ENCODE measurements at regions not wholly inside any gene's neighbourhood (a gene's known extent, or its start where the extent isn't known, plus 50 kb on each side); places are given as distances from the start of the nearest gene placed in this dataset.
A peak's percentile ranks its signal among the peaks of the same experiment; 100 is the strongest.

DNA sequence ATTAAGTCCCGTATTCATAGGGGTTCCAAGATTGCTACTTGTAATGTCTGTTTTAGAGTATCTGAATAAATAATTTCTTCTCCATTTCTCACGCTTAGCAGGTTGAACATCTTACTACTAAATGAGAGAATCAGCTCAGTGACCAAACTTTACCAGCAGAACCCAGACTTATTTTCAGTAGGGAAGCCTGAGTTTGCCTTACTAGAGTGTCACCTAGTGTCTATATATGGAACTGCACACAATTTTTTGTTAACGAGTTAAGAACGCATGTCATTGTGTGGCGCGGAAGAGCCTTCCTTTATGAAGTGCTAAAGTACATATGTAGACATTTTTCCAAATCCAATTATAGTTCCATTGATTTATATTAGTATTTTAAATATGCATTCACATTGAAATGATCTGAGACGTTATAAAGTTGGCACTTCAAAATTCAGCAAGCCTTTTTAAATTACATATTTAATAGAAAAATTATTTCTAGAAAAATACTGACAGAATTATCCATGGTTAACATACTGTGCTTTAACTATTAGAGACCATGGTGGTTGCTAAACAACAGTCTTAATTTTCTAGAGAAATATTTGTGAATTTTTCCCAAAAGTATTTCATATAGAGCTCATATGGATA is 88.3 kb downstream of the RPS29 start:
- H3K9me3 Mint-ChIP-seq: no peaks in the 10 kb centered on the region

DNA sequence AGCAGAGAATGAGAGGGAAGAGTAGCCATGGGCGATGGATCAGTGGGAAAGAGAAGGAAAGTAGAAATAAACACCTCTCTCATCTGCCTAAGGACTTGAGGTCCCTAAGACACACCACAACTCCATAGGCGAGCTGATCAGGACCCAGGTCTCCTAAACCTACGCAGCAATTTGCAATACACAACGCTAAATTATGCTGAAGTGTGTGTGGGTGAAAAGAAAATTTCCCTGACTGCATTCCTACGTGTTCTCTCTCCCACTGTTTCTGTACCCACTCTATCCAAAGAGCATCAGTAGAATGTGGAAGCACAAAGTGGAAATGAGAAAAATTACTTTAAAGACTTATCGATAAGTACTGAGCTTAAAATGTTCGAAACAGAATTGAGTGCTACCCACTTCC is 88.9 kb downstream of the RPS29 start:
- Histone ChIP-seq H3K27ac (ENCODE audit: low read depth in 1 of 2, low read length in 2 of 2) (no peak overlapping the region), H3K79me2 (ENCODE audit: insufficient read depth, low read length) (no peaks in the 10 kb centered on the region), H3K4me2 (replicated peaks; ENCODE audit: extremely low read depth, low read length, poor library complexity, severe bottlenecking) (no peak overlapping the region), H3K9ac (ENCODE audit: insufficient read depth, low read length, poor library complexity, severe bottlenecking) (no peak overlapping the region), H3K9me3 (replicated peaks in 1 of 2; ENCODE audit: control insufficient read depth in 1 of 2, insufficient read depth in 1 of 2, low read length in 2 of 2) (no peaks in the 10 kb centered on the region), H2AFZ (ENCODE audit: insufficient read depth, low read depth, low read length, poor library complexity, severe bottlenecking) (no peak overlapping the region), H4K20me1 (ENCODE audit: insufficient read depth, low read length) (no peaks in the 10 kb centered on the region), H3K36me3 (replicated peaks in 1 of 2; ENCODE audit: control insufficient read depth in 1 of 2, insufficient read depth in 2 of 2, low read length in 2 of 2) (no peaks in the 10 kb centered on the region), H3K4me3 (replicated peaks in 1 of 3; ENCODE audit: low read depth in 2 of 3, low read length in 3 of 3) (no peak overlapping the region), H3K4me1 (ENCODE audit: control insufficient read depth in 1 of 2, insufficient read depth in 2 of 2, low read length in 2 of 2) (no peaks in the 10 kb centered on the region), H3K27me3 (ENCODE audit: control insufficient read depth in 2 of 2, insufficient read depth in 2 of 2, low read length in 2 of 2) (no peaks in the 10 kb centered on the region)
- Mint-ChIP-seq H3K27me3 (ENCODE audit: low read depth in 3 of 3) (peaks cover 2 to 5% (median 4%) of the 10 kb centered on the region in 3 donors), H3K36me3 (no peaks in the 10 kb centered on the region), H3K9me3 (no peaks in the 10 kb centered on the region), H3K4me3 (no peak overlapping the region), H3K4me1 (peaks cover 5% of the 10 kb centered on the region), H3K27ac (no peak overlapping the region)
- no peak for DNase-seq
- WGBS (ENCODE audit: insufficient coverage): no CpG with 5 or more reads among the region's 7 CpGs
- intact Hi-C loops (cut with micrococcal nuclease): no loop called here
- TF ChIP-seq, protein P1, sequence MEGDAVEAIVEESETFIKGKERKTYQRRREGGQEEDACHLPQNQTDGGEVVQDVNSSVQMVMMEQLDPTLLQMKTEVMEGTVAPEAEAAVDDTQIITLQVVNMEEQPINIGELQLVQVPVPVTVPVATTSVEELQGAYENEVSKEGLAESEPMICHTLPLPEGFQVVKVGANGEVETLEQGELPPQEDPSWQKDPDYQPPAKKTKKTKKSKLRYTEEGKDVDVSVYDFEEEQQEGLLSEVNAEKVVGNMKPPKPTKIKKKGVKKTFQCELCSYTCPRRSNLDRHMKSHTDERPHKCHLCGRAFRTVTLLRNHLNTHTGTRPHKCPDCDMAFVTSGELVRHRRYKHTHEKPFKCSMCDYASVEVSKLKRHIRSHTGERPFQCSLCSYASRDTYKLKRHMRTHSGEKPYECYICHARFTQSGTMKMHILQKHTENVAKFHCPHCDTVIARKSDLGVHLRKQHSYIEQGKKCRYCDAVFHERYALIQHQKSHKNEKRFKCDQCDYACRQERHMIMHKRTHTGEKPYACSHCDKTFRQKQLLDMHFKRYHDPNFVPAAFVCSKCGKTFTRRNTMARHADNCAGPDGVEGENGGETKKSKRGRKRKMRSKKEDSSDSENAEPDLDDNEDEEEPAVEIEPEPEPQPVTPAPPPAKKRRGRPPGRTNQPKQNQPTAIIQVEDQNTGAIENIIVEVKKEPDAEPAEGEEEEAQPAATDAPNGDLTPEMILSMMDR (IDR thresholded peaks at IDR 0.05): no peak

More for the DNA sequence above, 88.3 kb downstream of the RPS29 start:
- Histone ChIP-seq H3K4me3 (replicated peaks in 1 of 3; ENCODE audit: low read depth in 2 of 3, low read length in 3 of 3) (no peak overlapping the region), H3K4me2 (replicated peaks; ENCODE audit: extremely low read depth, low read length, poor library complexity, severe bottlenecking) (no peak overlapping the region), H4K20me1 (ENCODE audit: insufficient read depth, low read length) (no peaks in the 10 kb centered on the region), H3K4me1 (ENCODE audit: control insufficient read depth in 1 of 2, insufficient read depth in 2 of 2, low read length in 2 of 2) (no peaks in the 10 kb centered on the region), H3K27ac (ENCODE audit: low read depth in 1 of 2, low read length in 2 of 2) (no peak overlapping the region), H3K36me3 (replicated peaks in 1 of 2; ENCODE audit: control insufficient read depth in 1 of 2, insufficient read depth in 2 of 2, low read length in 2 of 2) (no peaks in the 10 kb centered on the region), H3K79me2 (ENCODE audit: insufficient read depth, low read length) (no peaks in the 10 kb centered on the region), H3K9me3 (replicated peaks in 1 of 2; ENCODE audit: control insufficient read depth in 1 of 2, insufficient read depth in 1 of 2, low read length in 2 of 2) (no peaks in the 10 kb centered on the region), H3K9ac (ENCODE audit: insufficient read depth, low read length, poor library complexity, severe bottlenecking) (no peak overlapping the region), H3K27me3 (ENCODE audit: control insufficient read depth in 2 of 2, insufficient read depth in 2 of 2, low read length in 2 of 2) (no peaks in the 10 kb centered on the region), H2AFZ (ENCODE audit: insufficient read depth, low read depth, low read length, poor library complexity, severe bottlenecking) (no peak overlapping the region)
- H3K4me3 Mint-ChIP-seq: no peak overlapping the region
- peak; percentile 17 to 49 (median 37) for DNase-seq
- H3K4me1 Mint-ChIP-seq: peaks cover 5% of the 10 kb centered on the region
- TF ChIP-seq, protein P1 (IDR thresholded peaks at IDR 0.05): peak; percentile 93
- H3K36me3 Mint-ChIP-seq: no peaks in the 10 kb centered on the region
- peaks cover 2 to 5% (median 4%) of the 10 kb centered on the region in 3 donors for H3K27me3 Mint-ChIP-seq (ENCODE audit: low read depth in 3 of 3)
- no CpG with 5 or more reads among the region's 7 CpGs for WGBS (ENCODE audit: insufficient coverage)
- intact Hi-C loops (cut with micrococcal nuclease): no loop called here
- H3K27ac Mint-ChIP-seq: no peak overlapping the region
